ENCODE measurements at regions not wholly inside any gene's neighbourhood (a gene's known extent, or its start where the extent isn't known, plus 50 kb on each side); places are given as distances from the start of the nearest gene placed in this dataset.

DNA sequence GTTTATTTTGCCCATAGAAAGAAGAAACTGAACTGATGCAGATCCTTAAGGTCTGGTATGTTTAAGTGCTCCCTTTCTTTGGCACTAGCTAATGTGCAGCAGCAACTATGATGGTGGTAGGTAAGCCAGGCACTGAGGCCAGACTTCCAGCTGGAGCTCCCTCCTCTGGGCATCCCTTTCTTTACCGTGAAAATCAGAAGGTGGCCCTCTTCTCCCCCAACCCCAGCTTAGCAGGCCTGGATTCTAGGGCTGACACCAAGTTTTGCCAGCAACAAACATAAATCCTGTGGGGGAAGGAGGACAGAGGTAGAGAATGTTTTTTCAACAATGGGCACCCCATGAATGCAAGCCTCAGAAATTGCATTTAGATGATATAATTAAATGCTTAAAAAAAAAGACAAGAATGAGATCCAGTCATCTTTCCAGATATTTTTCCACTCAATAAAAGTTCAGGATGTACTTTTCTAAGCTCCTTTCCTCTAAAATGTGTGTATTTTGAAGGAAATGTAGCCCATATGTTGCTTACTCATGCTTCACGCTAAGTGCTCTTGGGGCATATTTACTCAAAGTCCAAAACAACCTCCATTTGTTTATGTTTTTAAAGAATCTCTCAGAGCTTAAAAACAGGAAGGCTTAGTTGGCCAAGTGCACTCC, 123.9 kb upstream of the NXT1 start:
- no peak overlapping the region for H3K4me3 ChIP-seq (ENCODE audit: low read length)
- no peaks in the 10 kb centered on the region for H3K36me3 ChIP-seq (ENCODE audit: control insufficient read depth, low read depth, low read length)
- no peak overlapping the region for H3K27ac ChIP-seq (ENCODE audit: low read length)
- no peaks in the 10 kb centered on the region for H3K27me3 ChIP-seq (ENCODE audit: control insufficient read depth, insufficient read depth, low read length)
- H3K4me1 ChIP-seq (ENCODE audit: control insufficient read depth, low read depth, low read length): no peaks in the 10 kb centered on the region
- H3K9ac ChIP-seq (ENCODE audit: low read length): no peak overlapping the region
- H3K9me3 ChIP-seq (ENCODE audit: control insufficient read depth, low read depth, low read length): no peaks in the 10 kb centered on the region

DNA sequence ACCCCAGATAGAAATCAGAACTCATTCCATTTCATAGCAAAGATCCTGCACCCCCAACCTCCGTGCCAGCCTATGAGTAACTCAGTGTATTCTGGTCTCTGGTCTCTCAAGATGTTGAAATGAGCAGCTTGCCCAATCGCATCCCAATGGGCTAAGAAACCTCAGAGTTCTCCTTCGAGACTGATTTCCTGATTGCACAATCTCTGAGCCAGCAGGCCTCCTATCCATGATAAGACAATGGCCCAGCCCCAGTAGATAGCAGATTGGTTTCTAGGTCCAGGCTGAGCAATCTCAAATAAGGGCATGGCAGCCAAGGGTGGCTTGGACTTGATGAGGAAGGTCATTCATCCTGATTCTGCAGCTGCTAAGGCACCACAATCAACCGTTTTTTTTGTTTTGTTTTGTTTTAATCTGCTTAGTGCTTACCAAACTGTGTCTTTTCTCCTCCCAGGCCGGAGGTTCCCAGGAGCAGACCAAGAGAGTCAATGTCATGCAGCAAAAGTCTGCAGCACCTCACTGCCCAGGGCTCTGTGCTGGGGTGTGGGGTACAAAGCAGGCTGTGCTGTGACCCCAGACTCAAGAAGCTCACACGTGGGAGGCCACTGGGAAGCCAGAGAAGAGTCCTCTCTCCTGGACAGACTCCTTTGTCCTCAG, 125.1 kb upstream of the NXT1 start:
- no peak overlapping the region for H3K27ac ChIP-seq (ENCODE audit: low read length)
- no peaks in the 10 kb centered on the region for H3K4me1 ChIP-seq (ENCODE audit: control insufficient read depth, low read depth, low read length)
- no peak overlapping the region for H3K9ac ChIP-seq (ENCODE audit: low read length)
- H3K9me3 ChIP-seq (ENCODE audit: control insufficient read depth, low read depth, low read length): no peaks in the 10 kb centered on the region
- H3K27me3 ChIP-seq (ENCODE audit: control insufficient read depth, insufficient read depth, low read length): no peaks in the 10 kb centered on the region
- H3K36me3 ChIP-seq (ENCODE audit: control insufficient read depth, low read depth, low read length): no peaks in the 10 kb centered on the region
- no peak overlapping the region for H3K4me3 ChIP-seq (ENCODE audit: low read length)

DNA sequence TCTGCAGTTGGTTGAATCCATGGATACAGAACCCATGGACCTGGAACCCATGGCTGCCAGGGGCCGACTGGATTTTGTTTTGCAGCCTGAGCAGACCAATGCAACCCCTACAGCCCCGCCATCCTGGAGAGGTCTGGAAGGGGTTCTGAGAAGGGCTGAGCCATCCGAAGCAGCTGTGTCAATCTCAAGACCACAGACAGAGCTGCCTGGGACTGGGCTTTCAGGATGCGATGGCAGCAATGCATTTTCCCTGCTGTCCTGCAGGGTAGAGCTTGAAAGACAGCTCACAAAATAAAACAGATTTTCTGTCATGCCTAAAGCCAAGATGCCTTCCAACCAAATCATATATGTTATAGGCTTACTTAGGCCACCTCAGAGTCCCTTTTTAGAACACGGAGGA, 125.8 kb upstream of the NXT1 start:
- no peaks in the 10 kb centered on the region for H3K27me3 ChIP-seq (ENCODE audit: control insufficient read depth, insufficient read depth, low read length)
- no peaks in the 10 kb centered on the region for H3K4me1 ChIP-seq (ENCODE audit: control insufficient read depth, low read depth, low read length)
- H3K9ac ChIP-seq (ENCODE audit: low read length): no peak overlapping the region
- H3K4me3 ChIP-seq (ENCODE audit: low read length): no peak overlapping the region
- H3K9me3 ChIP-seq (ENCODE audit: control insufficient read depth, low read depth, low read length): no peaks in the 10 kb centered on the region
- no peaks in the 10 kb centered on the region for H3K36me3 ChIP-seq (ENCODE audit: control insufficient read depth, low read depth, low read length)
- no peak overlapping the region for H3K27ac ChIP-seq (ENCODE audit: low read length)

DNA sequence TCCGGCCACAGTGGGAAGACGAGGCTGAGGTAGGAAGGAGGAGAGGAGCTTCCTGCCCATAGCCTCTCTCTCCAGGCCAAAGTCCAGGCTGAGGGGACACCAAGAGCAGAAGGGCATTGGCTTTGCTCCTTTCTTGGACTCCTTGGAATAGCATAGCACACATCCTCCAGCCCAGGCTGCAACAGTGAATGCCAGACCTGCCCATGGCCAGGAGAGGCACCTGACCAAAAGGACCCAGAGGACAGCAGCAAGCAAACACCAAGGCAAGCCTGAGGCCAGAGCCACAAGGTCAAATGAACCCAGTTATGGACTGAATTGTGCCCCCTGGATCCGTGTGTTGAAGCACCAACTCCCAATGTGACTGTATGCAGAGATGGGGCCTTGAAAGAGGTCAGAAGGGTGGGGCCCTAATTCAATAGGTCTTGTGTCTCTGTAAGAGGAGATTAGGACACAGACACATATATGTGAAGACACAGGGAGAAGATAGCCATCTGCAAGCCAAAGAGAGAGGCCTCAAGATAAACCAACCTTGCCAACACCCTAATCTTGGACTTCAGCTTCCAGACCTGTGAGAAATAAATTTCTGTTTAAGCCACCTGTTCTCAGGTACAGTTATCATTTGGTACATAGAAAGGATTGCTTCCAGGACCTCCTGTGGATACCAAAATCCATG, 126.5 kb upstream of the NXT1 start:
- Histone ChIP-seq H3K9ac (ENCODE audit: low read length) (no peak overlapping the region), H3K27me3 (ENCODE audit: control insufficient read depth, insufficient read depth, low read length) (no peaks in the 10 kb centered on the region), H3K4me3 (ENCODE audit: low read length) (no peak overlapping the region), H3K9me3 (ENCODE audit: control insufficient read depth, low read depth, low read length) (no peaks in the 10 kb centered on the region), H3K4me1 (ENCODE audit: control insufficient read depth, low read depth, low read length) (no peaks in the 10 kb centered on the region), H3K27ac (ENCODE audit: low read length) (no peak overlapping the region), H3K36me3 (ENCODE audit: control insufficient read depth, low read depth, low read length) (no peaks in the 10 kb centered on the region)

DNA sequence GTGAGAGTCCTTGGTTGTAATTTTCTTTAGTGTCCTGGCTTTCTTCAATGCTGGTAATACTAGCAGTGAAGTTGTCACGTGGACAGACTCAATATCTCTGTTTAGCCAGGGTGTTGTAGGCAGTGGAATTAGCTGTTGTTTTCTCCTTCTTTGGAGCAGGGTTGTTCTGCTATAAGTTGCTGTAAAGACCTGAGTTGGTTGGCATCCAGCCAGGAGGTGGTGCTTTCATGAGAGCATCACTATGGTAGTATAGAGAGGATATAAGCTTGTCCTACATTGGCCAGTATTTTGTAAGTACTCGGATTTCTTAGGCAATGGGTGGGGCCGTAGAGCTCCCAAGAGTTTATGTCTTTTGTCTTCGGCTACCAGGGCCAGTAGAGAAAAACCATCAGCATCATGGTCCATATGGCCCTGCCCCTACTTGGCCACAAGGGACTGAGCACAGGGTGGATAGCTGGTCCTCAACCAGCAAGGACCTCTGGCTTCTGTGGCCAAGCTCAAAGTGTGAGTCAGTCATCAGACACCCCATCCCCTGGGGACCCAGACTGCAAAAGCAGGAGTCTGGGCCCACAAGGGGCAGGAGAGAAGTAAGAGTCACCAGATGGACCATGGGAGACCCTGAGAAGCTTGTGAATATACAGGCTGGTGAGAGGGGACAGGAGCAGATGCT, 127.9 kb upstream of the NXT1 start:
- no peak overlapping the region for H3K27ac ChIP-seq (ENCODE audit: low read length)
- no peaks in the 10 kb centered on the region for H3K36me3 ChIP-seq (ENCODE audit: control insufficient read depth, low read depth, low read length)
- no peak overlapping the region for H3K9ac ChIP-seq (ENCODE audit: low read length)
- no peaks in the 10 kb centered on the region for H3K9me3 ChIP-seq (ENCODE audit: control insufficient read depth, low read depth, low read length)
- H3K27me3 ChIP-seq (ENCODE audit: control insufficient read depth, insufficient read depth, low read length): no peaks in the 10 kb centered on the region
- H3K4me1 ChIP-seq (ENCODE audit: control insufficient read depth, low read depth, low read length): no peaks in the 10 kb centered on the region
- no peak overlapping the region for H3K4me3 ChIP-seq (ENCODE audit: low read length)

DNA sequence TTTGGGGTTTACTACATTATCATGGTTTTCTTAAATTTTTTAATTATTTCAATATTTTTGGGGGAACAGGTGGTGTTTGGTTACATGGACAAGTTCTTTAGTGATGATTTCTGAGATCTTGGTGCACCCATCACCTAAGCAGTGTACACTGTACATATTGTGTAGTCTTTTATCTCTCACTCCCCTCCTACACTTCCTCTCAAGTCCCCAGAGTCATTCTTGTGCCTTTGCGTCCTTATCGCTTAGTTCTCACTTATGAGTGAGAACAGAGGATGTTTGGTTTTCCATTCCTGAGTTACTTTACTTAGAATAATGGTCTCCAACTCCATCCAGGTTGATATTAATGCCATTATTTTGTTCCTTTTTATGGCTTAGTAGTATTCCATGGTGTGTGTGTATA, 130.9 kb upstream of the CD93 start:
- H3K9ac ChIP-seq (ENCODE audit: low read length): no peak overlapping the region
- no peaks in the 10 kb centered on the region for H3K36me3 ChIP-seq (ENCODE audit: control insufficient read depth, low read depth, low read length)
- H3K27ac ChIP-seq (ENCODE audit: low read length): no peak overlapping the region
- H3K4me3 ChIP-seq (ENCODE audit: low read length): no peak overlapping the region
- H3K27me3 ChIP-seq (ENCODE audit: control insufficient read depth, insufficient read depth, low read length): no peaks in the 10 kb centered on the region
- H3K4me1 ChIP-seq (ENCODE audit: control insufficient read depth, low read depth, low read length): no peaks in the 10 kb centered on the region
- no peaks in the 10 kb centered on the region for H3K9me3 ChIP-seq (ENCODE audit: control insufficient read depth, low read depth, low read length)

DNA sequence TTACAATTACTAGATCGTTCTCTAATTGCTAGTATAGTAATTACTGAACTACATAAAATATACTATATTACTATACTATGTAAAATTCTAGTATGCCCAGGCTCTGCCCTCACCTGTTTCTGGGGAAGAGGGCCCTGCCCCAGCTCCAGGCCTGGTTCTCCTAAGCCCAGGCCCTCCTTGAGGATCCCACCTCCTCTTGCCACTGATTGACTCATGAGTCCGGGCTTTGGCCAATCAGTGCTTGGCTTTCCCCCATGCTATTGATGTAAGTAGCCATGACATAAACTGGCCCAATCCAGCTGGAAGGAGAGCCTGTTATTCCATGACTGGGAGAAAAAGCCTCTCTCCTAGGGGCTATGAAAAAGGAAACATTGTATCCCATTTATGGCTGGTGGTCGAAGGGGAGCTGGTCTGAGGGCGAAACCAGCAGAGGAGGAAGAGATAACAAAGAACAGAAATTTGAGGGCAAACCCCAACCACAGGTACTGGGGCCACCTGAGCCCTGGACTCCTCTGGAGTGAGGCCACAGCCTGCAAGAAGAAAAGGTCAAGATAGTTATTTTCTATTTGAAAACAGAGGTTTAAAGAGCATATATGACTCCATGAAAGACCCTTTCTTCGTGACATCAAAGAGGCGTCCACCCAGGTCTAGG, 129.3 kb upstream of the CD93 start:
- no peaks in the 10 kb centered on the region for H3K9me3 ChIP-seq (ENCODE audit: control insufficient read depth, low read depth, low read length)
- H3K4me1 ChIP-seq (ENCODE audit: control insufficient read depth, low read depth, low read length): no peaks in the 10 kb centered on the region
- no peaks in the 10 kb centered on the region for H3K27me3 ChIP-seq (ENCODE audit: control insufficient read depth, insufficient read depth, low read length)
- H3K9ac ChIP-seq (ENCODE audit: low read length): no peak overlapping the region
- H3K36me3 ChIP-seq (ENCODE audit: control insufficient read depth, low read depth, low read length): no peaks in the 10 kb centered on the region
- H3K27ac ChIP-seq (ENCODE audit: low read length): no peak overlapping the region
- H3K4me3 ChIP-seq (ENCODE audit: low read length): no peak overlapping the region

DNA sequence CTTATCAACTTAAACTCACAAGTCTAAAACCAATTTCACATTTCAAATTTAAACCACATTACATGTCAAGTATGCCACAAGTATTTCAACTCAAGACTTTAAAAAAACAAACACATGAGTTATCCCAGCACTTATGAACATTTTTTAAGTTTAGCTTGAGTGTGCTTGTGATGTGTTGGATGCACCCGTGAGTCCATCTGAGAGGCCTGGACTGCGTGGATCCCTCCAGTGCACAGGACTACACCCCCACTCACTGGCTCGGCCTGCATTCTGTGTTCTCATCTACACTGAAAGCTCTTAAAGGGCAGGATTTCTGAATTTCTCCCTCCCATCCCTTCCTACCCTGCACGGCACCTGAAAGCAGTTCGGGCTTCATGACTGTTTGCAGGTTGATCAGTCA, 128.8 kb upstream of the CD93 start:
- Histone ChIP-seq H3K27ac (ENCODE audit: low read length) (no peak overlapping the region), H3K4me3 (ENCODE audit: low read length) (no peak overlapping the region), H3K36me3 (ENCODE audit: control insufficient read depth, low read depth, low read length) (no peaks in the 10 kb centered on the region), H3K9ac (ENCODE audit: low read length) (no peak overlapping the region), H3K4me1 (ENCODE audit: control insufficient read depth, low read depth, low read length) (no peaks in the 10 kb centered on the region), H3K9me3 (ENCODE audit: control insufficient read depth, low read depth, low read length) (no peaks in the 10 kb centered on the region), H3K27me3 (ENCODE audit: control insufficient read depth, insufficient read depth, low read length) (no peaks in the 10 kb centered on the region)

DNA sequence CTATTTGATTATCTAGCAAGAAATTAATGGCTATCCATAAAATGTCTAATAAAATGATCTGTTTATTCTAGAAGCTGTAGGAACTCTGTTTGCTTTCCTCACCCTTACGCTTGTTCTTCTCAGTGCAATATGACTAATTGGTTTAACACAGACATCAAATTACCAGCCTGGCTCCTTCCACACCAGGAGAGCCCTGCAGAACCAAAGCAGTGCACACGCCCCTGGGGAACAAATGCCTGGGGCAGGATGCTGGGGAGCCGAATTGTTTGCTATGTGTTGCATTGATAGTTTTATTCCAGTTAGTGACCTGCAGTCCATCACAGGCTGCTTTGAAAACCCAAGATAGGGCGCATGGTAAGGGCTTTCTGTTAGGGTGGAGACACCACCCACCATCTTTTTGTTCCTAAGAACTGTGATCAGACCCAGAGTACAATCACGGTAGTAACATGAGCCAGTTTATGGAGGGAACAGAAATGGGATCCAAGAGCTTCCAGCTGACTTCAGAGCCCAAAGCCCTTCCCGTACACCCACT, 126.4 kb upstream of the CD93 start:
- Histone ChIP-seq H3K4me1 (ENCODE audit: control insufficient read depth, low read depth, low read length) (no peaks in the 10 kb centered on the region), H3K4me3 (ENCODE audit: low read length) (no peak overlapping the region), H3K36me3 (ENCODE audit: control insufficient read depth, low read depth, low read length) (no peaks in the 10 kb centered on the region), H3K9ac (ENCODE audit: low read length) (no peak overlapping the region), H3K27me3 (ENCODE audit: control insufficient read depth, insufficient read depth, low read length) (no peaks in the 10 kb centered on the region), H3K27ac (ENCODE audit: low read length) (no peak overlapping the region), H3K9me3 (ENCODE audit: control insufficient read depth, low read depth, low read length) (no peaks in the 10 kb centered on the region)

DNA sequence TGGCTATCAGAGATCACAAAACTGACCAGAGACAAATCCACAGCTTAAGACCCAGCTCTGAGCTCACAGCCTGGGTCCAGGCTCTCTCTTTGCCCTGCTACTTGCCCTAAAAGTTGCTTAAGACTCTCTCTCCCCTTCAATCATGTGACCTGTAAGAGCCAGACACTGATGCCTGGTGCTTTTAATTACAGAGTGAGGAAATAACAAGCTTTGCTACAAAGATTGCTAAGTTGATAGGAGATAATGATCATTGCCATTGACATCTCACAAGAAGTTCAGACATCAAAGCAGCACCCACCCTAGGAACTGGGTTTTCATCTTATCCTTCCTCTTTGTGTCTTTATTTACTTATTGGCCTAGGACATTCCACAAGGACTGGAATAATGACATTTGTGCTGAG, 125.9 kb upstream of the CD93 start:
- Histone ChIP-seq H3K27me3 (ENCODE audit: control insufficient read depth, insufficient read depth, low read length) (no peaks in the 10 kb centered on the region), H3K4me1 (ENCODE audit: control insufficient read depth, low read depth, low read length) (no peaks in the 10 kb centered on the region), H3K9me3 (ENCODE audit: control insufficient read depth, low read depth, low read length) (no peaks in the 10 kb centered on the region), H3K36me3 (ENCODE audit: control insufficient read depth, low read depth, low read length) (no peaks in the 10 kb centered on the region), H3K9ac (ENCODE audit: low read length) (no peak overlapping the region), H3K27ac (ENCODE audit: low read length) (no peak overlapping the region), H3K4me3 (ENCODE audit: low read length) (no peak overlapping the region)

DNA sequence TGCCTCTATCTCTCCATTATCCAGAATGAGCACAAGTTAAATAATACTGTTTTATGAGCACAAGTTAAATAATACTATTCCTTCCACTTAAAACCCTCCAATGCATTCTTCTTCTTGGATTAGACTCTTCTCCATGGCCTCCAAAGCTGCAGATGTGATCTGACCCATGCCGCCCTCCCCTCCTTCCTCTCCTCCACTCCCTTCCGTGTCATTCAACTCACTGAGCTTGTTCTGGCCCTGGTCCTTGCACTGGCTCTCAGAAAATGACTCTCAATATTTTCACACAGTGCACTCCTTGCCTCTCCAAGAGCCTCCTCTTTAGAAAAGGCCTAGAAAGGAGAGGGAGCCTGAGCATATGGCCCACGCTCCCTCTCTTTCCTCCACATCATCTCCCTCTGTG, 125.0 kb upstream of the CD93 start:
- no peaks in the 10 kb centered on the region for H3K36me3 ChIP-seq (ENCODE audit: control insufficient read depth, low read depth, low read length)
- no peak overlapping the region for H3K27ac ChIP-seq (ENCODE audit: low read length)
- H3K4me3 ChIP-seq (ENCODE audit: low read length): no peak overlapping the region
- peaks cover 8% of the 10 kb centered on the region for H3K27me3 ChIP-seq (ENCODE audit: control insufficient read depth, insufficient read depth, low read length)
- H3K9ac ChIP-seq (ENCODE audit: low read length): no peak overlapping the region
- no peaks in the 10 kb centered on the region for H3K9me3 ChIP-seq (ENCODE audit: control insufficient read depth, low read depth, low read length)
- peaks cover under 1% of the 10 kb centered on the region for H3K4me1 ChIP-seq (ENCODE audit: control insufficient read depth, low read depth, low read length)

All from iPS-18a (cell line).